GM21367 (cell line): ENCODE measurements at regions not wholly inside any gene's neighbourhood (a gene's known extent, or its start where the extent isn't known, plus 50 kb on each side); places are given as distances from the start of the nearest gene placed in this dataset.
"Not testable (repeated sequence)": the region's sequence is repeated elsewhere in the genome, so short reads cannot be mapped to it uniquely, and the experiment has no call there.

Experiments used
- ATAC-seq: cut with Tn5 transposase; IDR thresholded peaks from one replicate; pipeline ENCODE4 v1.9.1; 2021; ENCODE audit not compliant: unreplicated experiment

- ATAC-seq, result no peak
Observed at GRCh38 chrX:13387666-13388494, 68.0 kb upstream of the ATXN3L start.

GRCh38 chrX:13386636-13387035 is 66.8 kb upstream of the ATXN3L start:
- no peak for ATAC-seq

GRCh38 chrX:13386092-13386491 is 66.2 kb upstream of the ATXN3L start:
- ATAC-seq, result no peak

- ATAC-seq, result no peak
Observed at GRCh38 chrX:13383907-13384306, 64.1 kb upstream of the ATXN3L start.

- no peak for ATAC-seq
Observed at GRCh38 chrX:13381514-13381913, 61.7 kb upstream of the ATXN3L start.

GRCh38 chrX:13380211-13380610 is 60.4 kb upstream of the ATXN3L start:
- no peak for ATAC-seq

GRCh38 chrX:13378562-13379518 is 59.0 kb upstream of the ATXN3L start:
- not testable (repeated sequence) for ATAC-seq

GRCh38 chrX:13377550-13377934 is 57.7 kb upstream of the ATXN3L start:
- ATAC-seq, result no peak

GRCh38 chrX:13376857-13377549 is 57.1 kb upstream of the ATXN3L start:
- ATAC-seq, result no peak

- not testable (repeated sequence) for ATAC-seq
Observed at GRCh38 chrX:13375596-13375995, 55.7 kb upstream of the ATXN3L start.

- ATAC-seq, result no peak
Observed at GRCh38 chrX:13374364-13374763, 54.5 kb upstream of the ATXN3L start.

GRCh38 chrX:13373431-13374187 is 53.8 kb upstream of the ATXN3L start:
- no peak for ATAC-seq

- ATAC-seq, result no peak
Observed at GRCh38 chrX:13373027-13373426, 53.2 kb upstream of the ATXN3L start.

- no peak for ATAC-seq
Observed at GRCh38 chrX:13372203-13372980, 52.5 kb upstream of the ATXN3L start.

GRCh38 chrX:13371186-13371585 is 51.3 kb upstream of the ATXN3L start:
- no peak for ATAC-seq

- ATAC-seq, result no peak
Observed at GRCh38 chrX:13370713-13371112, 50.9 kb upstream of the ATXN3L start.
